Dermis blood vessel endothelial cell (primary cell): ENCODE measurements at regions not wholly inside any gene's neighbourhood (a gene's known extent, or its start where the extent isn't known, plus 50 kb on each side); places are given as distances from the start of the nearest gene placed in this dataset.
"Not testable (repeated sequence)": the region's sequence is repeated elsewhere in the genome, so short reads cannot be mapped to it uniquely, and the experiment has no call there.

Source experiments
- DNase-seq: peaks from one replicate; pipeline ENCODE4 v3.0.0; 2010

DNA sequence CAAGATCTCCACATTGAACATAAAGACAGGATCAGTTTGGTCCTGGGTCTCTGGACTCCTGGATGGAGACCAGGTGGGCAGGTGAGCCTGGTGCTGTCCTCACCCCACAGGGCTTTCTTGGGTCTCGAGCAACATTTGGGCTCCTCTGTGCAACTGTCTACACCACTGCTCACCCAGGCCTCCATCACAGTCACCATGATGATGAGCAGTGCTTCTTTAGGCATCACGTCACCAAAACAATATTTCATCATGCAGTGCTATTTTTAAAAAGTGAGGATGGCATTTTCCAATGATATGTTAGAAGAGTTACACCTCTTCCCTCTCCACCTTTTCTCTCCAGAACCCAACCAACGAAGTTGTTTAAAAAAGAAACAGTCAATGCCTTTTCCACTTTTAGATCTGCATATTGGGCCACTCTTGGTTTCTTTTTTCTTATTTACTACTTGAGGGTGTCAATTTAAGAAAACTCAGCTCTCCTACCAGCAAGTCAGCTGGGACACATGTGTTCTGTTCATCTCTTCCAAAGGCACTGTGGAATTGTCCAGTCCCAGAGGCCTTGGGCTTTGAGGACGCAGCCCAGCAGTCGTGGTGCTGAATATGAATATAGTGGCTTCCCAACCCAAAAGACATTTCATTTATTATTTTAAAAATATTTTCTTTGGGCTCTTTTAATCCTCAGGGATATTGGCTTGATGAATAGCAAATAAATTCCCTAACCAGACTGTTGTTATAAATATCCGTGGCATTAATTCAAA, 405.7 kb downstream of the KCNRG start:
- DNase-seq = peak; percentile 7

DNA sequence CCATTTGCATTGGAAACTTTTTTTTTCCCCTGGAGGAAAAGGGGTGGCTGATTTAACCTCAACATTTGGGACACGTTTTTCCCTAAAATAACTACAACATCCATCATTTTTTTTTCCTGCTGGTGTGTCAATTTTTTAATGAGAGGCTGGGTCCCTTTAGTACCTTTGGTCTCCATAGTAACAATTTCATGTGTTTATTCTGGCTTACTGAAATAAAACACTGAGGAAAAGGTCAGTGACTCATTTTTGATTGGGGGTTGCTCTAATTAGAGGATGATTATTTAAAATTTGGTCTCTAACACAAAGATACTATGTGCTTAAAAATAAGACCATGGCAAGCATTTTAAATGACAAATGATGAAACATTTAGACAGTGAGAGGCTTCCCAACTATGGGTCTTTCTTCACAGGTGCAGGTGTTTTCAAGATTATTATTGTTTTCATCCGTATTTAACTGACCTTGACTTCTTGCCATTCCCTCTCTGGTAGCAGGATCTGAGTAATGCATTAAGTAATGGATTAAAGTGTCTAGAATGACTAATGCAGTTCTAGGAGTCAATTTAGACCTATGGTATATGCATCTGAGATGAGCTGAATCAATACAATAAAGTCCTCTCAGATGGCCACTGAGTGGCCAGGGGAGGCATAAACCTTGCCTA, 406.4 kb downstream of the KCNRG start:
- peak; percentile 81 for DNase-seq

DNA sequence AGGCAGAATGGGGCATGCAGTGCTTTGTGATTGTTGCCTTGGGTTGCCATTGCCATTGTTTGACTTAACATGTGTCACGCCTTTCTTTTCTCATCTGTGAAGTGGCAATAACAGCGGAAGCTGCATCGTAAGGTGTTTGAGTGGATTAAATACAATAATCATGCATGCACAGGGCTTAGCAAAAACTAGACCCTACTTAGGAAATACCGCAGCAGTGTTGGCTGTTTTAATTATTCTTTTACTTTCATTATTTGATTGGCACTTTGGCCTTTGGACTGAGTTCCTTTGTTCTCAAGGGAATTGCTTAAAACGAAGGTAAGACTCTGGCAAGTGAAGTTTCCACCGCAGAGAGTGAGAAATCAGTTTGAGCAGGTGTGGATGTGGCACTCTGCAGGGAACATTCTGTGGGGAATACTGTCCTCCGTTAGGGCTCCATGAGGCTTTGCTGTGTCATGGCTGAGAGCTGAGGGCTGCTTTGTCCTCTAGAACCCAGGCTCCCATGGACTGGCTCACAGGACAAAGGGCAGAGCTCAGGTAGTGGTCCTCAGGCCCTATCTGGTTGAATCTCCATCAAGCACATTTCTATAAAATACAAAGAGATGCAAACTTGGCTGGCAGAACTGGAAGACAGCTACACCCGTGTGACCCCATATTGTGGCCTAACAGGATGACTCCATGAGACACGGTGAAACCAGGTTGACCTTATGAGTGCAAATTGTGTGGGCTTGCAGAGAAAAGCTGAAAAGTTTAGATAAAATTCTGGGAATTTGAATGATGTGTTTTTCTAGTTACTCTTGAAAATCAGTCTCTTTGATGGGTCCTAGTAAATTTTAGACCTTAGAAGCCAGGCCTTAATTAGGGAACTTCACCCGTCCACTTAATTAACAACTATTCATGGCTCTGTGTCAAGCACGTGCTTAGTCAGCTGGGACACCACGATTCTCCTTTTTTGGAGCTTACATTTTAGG, 407.2 kb downstream of the KCNRG start:
- no peak for DNase-seq

GRCh38 chr13:50424993-50425392, 409.7 kb downstream of the KCNRG start:
- no peak for DNase-seq

GRCh38 chr13:50425772-50426171, 410.5 kb downstream of the KCNRG start:
- DNase-seq = no peak

- DNase-seq = no peak
Measured at GRCh38 chr13:50426927-50427326, 411.7 kb downstream of the KCNRG start.

GRCh38 chr13:50427511-50427910, 412.3 kb downstream of the KCNRG start:
- not testable (repeated sequence) for DNase-seq

- DNase-seq = no peak
Measured at GRCh38 chr13:50428183-50428877, 413.1 kb downstream of the KCNRG start.

DNA sequence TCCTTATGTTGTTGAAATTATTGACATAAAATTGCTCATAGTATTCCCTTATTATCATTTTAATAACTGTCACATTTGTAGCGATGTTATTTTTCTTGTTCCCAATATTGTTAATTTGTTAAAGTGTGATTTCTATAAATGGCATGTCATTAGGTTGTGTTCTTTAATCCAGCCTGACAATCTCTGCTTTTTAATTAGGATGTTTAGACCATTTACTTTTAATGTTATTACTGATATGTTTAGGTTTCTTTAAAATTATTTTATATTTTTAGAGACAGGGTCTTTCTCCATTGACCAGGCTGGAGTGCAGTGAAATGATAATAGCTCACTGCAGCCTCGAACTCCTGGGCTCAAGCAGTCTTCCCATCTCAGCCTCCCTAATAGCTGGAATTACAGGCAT, 408.5 kb downstream of the DLEU7 start:
- no peak for DNase-seq

DNA sequence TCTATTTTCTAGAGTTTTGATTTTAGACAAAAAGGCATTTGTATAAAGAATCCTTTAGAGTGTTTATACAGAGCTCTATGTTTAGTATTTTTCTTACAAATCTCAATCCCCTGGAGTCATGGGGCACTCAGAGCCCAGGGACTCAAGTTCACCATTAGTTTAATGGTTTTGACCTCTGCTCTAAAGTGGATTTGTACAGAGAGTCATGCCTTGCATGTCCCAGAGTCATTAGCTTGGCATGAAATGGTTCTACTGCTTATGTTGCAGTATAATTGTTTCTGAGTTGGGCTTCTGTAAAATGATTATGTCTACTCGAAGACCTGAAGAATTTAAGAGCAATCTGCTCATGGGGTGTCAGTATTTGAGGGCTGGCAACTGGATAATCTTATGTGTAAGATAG, 406.2 kb downstream of the DLEU7 start:
- no peak for DNase-seq

GRCh38 chr13:50438351-50438750, 405.1 kb downstream of the DLEU7 start:
- no peak for DNase-seq

DNA sequence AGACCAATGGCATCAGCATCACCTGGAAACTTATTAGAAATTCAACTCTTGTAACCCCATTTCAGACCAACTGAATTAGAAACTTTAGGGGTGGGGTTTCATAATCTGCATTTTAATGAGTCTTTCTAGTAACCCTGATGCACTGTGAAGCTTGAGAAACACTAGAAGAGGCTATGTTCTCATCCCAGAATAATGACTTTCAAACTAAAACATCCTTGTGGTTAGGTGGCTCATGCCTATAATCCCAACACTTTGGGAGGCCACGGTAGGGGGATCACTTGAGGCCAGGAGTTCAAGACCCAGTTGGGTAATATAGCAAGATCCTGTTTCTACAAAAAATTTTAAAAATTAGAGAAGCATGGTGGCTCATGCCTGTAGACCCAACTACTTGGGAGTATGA, 402.4 kb downstream of the DLEU7 start:
- DNase-seq = no peak

- DNase-seq = no peak
Measured at GRCh38 chr13:50444726-50445125, 398.8 kb downstream of the DLEU7 start.

DNA sequence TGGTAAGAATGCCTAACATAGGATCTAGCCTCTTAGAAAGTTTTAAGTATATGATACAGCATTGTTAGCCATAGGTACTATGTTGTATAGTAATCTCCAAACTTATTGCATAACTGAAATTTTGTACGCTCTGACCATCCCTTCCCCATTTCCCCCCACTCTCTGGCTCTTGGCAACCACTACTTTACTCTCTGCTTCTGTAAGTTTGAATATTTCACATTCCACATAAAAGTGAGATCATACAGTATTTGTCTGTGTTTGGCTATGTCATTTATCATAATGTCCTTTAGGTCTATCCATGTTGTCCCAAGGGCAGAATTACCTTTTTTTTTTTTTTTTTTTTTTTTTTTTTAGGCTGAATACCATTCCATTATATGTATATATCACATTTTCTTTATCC, 396.9 kb downstream of the DLEU7 start:
- DNase-seq = no peak

DNA sequence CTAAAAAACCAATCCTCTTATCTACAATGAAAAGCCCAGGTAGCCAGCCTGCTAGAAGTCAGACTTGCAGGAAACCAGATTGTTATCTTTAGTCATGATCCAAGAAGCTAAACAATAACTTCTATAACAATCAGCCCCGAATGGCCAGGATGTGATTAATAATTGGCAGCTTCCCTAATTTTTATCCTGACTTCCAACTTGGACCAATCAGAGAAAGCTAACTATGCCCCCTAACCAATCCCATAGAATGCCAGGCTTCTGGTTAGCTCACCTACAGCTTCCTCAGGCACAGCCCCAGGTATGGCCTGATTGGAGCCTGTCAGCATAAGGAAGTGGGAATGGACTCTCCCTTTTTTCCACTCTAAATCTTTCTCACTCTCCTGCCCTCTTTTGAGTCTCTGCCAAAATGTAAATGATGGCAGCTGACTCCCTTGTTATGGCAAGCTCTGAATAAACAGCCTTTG, 394.9 kb downstream of the DLEU7 start:
- peak; percentile 95 for DNase-seq

GRCh38 chr13:50449465-50449864, 394.0 kb downstream of the DLEU7 start:
- DNase-seq = peak; percentile 82

DNA sequence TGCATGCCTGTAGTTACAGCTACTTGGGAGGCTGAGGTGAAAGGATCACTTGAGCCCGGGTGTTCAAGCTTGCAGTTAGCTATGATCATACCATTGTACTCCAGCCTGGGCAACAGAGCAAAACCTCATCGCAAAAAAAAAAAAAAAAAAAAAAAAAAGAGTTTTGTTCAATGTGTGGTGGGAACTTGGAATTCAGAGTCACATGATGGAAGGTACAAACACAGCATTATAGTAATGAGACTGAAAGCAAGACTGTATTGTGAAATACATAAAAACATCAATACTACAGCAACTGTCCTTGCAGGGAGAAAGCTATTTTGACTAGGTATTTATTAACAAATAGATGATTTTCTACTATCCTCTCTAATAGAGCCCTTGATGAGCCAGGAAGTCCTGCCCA, 393.2 kb downstream of the DLEU7 start:
- no peak for DNase-seq

DNA sequence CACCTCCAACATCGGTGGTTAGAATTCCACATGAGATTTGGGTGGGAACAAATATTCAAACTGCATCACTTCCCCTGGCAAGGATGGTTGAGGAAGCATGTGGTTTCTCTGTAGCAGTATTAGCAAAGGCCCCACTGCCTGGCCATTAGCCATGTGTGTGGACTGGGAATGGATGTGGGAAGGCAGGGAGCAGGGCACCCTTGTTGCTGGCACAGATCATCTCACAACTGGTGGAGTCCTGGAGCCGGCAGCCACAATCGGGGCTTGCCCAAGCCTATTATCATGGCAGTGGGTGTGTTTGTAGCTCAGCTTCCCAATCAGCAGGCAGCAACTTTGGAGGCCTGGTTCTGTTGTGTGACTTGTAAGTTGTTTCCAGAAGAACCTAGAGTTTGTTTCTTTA, 391.9 kb downstream of the DLEU7 start:
- no peak for DNase-seq

- no peak for DNase-seq
Measured at GRCh38 chr13:50452028-50452427, 391.5 kb downstream of the DLEU7 start.

DNA sequence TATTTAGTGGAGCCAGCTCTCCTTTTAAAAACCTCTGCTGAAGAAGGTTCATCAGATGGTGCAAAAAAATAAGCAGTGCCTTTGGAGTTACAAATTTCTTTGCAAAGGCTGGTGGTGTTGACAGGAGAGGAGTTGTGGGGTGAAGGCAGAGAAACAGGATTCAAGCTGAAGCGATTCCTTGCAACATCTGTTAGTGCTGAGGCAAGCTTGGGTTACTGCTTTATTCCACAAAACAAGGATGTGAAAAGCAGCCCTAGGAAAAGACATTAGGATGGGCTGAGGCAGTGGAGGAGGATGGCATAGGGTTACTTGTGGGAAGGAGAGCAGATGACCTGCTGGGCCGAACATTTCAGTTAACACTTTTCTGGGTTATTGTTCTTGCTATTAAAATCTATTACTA, 390.7 kb downstream of the DLEU7 start:
- no peak for DNase-seq

GRCh38 chr13:50453188-50453587, 390.3 kb downstream of the DLEU7 start:
- peak; percentile 9 for DNase-seq

- DNase-seq = no peak
Measured at GRCh38 chr13:50456111-50456510, 387.4 kb downstream of the DLEU7 start.
